ENCODE measurements at regions not wholly inside any gene's neighbourhood (a gene's known extent, or its start where the extent isn't known, plus 50 kb on each side); places are given as distances from the start of the nearest gene placed in this dataset.

- H3K27ac Mint-ChIP-seq: no peak overlapping the region
- H3K27me3 Mint-ChIP-seq: no peaks in the 10 kb centered on the region
- H3K9me3 Mint-ChIP-seq: peaks cover 13% of the 10 kb centered on the region
- H3K36me3 Mint-ChIP-seq (ENCODE audit: low read depth): no peaks in the 10 kb centered on the region
- CTCF ChIA-PET: no interaction called here
- H3K4me1 Mint-ChIP-seq: no peaks in the 10 kb centered on the region
- no peak overlapping the region for H3K4me3 Mint-ChIP-seq
- no peak for DNase-seq
- POLR2A ChIA-PET: no interaction called here
Measured at GRCh38 chr12:86513226-86513625, 257.0 kb upstream of the MGAT4C start.

GRCh38 chr12:86496595-86496994 lies 240.4 kb upstream of the MGAT4C start:
- CTCF ChIA-PET: no interaction called here
- no peaks in the 10 kb centered on the region for H3K9me3 Mint-ChIP-seq
- POLR2A ChIA-PET: interaction anchor here (0.6 kb wide), 1 partner anchor 109 kb away, joined by 3 read pairs; no protein-coding TSS in a partner anchor
- DNase-seq: no peak
- H3K36me3 Mint-ChIP-seq (ENCODE audit: low read depth): no peaks in the 10 kb centered on the region
- H3K4me1 Mint-ChIP-seq: no peaks in the 10 kb centered on the region
- H3K27ac Mint-ChIP-seq: no peak overlapping the region
- no peak overlapping the region for H3K4me3 Mint-ChIP-seq
- H3K27me3 Mint-ChIP-seq: no peaks in the 10 kb centered on the region

GRCh38 chr12:86484473-86484872 lies 228.3 kb upstream of the MGAT4C start:
- CTCF ChIA-PET: no interaction called here
- POLR2A ChIA-PET: no interaction called here
- H3K9me3 Mint-ChIP-seq: peaks cover 6% of the 10 kb centered on the region

GRCh38 chr12:86473231-86473630 lies 217.0 kb upstream of the MGAT4C start:
- ChIA-PET POLR2A (no interaction called here), CTCF (no interaction called here)
- no peak for DNase-seq
- no peaks in the 10 kb centered on the region for H3K36me3 Mint-ChIP-seq (ENCODE audit: low read depth)
- peaks cover 8% of the 10 kb centered on the region for H3K9me3 Mint-ChIP-seq
- H3K27ac Mint-ChIP-seq: no peak overlapping the region
- no peaks in the 10 kb centered on the region for H3K4me1 Mint-ChIP-seq
- no peaks in the 10 kb centered on the region for H3K27me3 Mint-ChIP-seq
- no peak overlapping the region for H3K4me3 Mint-ChIP-seq

More at GRCh38 chr12:86484473-86484872, 228.3 kb upstream of the MGAT4C start:
- Mint-ChIP-seq H3K4me3 (no peak overlapping the region), H3K27me3 (no peaks in the 10 kb centered on the region), H3K36me3 (ENCODE audit: low read depth) (no peaks in the 10 kb centered on the region), H3K27ac (no peak overlapping the region), H3K4me1 (no peaks in the 10 kb centered on the region)
- no peak for DNase-seq

- H3K9me3 Mint-ChIP-seq: no peaks in the 10 kb centered on the region
- no peak overlapping the region for H3K27ac Mint-ChIP-seq
- H3K27me3 Mint-ChIP-seq: no peaks in the 10 kb centered on the region
- CTCF ChIA-PET: no interaction called here
- DNase-seq: no peak
- no peaks in the 10 kb centered on the region for H3K36me3 Mint-ChIP-seq (ENCODE audit: low read depth)
- no peak overlapping the region for H3K4me3 Mint-ChIP-seq
- no peaks in the 10 kb centered on the region for H3K4me1 Mint-ChIP-seq
- POLR2A ChIA-PET: no interaction called here
Measured at GRCh38 chr12:86456776-86457175, 200.6 kb upstream of the MGAT4C start.

GRCh38 chr12:86456241-86456640 lies 200.1 kb upstream of the MGAT4C start:
- CTCF ChIA-PET: no interaction called here
- H3K36me3 Mint-ChIP-seq (ENCODE audit: low read depth): no peaks in the 10 kb centered on the region
- no peak for DNase-seq
- no peaks in the 10 kb centered on the region for H3K27me3 Mint-ChIP-seq
- no peaks in the 10 kb centered on the region for H3K9me3 Mint-ChIP-seq
- no peaks in the 10 kb centered on the region for H3K4me1 Mint-ChIP-seq
- H3K4me3 Mint-ChIP-seq: no peak overlapping the region
- H3K27ac Mint-ChIP-seq: no peak overlapping the region
- POLR2A ChIA-PET: no interaction called here

GRCh38 chr12:86445356-86445755 lies 189.2 kb upstream of the MGAT4C start:
- H3K27me3 Mint-ChIP-seq: no peaks in the 10 kb centered on the region
- POLR2A ChIA-PET: no interaction called here
- H3K27ac Mint-ChIP-seq: no peak overlapping the region
- no peaks in the 10 kb centered on the region for H3K4me1 Mint-ChIP-seq
- H3K4me3 Mint-ChIP-seq: no peak overlapping the region
- H3K9me3 Mint-ChIP-seq: peaks cover 3% of the 10 kb centered on the region
- H3K36me3 Mint-ChIP-seq (ENCODE audit: low read depth): no peaks in the 10 kb centered on the region
- no peak for DNase-seq
- CTCF ChIA-PET: no interaction called here

- Mint-ChIP-seq H3K4me1 (no peaks in the 10 kb centered on the region), H3K9me3 (peaks cover 13% of the 10 kb centered on the region), H3K4me3 (no peak overlapping the region), H3K36me3 (ENCODE audit: low read depth) (no peaks in the 10 kb centered on the region), H3K27me3 (no peaks in the 10 kb centered on the region), H3K27ac (no peak overlapping the region)
- POLR2A ChIA-PET: no interaction called here
- CTCF ChIA-PET: no interaction called here
- no peak for DNase-seq
Measured at GRCh38 chr12:86435053-86435452, 178.9 kb upstream of the MGAT4C start.

- no peaks in the 10 kb centered on the region for H3K36me3 Mint-ChIP-seq (ENCODE audit: low read depth)
- H3K9me3 Mint-ChIP-seq: peaks cover 21% of the 10 kb centered on the region
- H3K27me3 Mint-ChIP-seq: no peaks in the 10 kb centered on the region
- POLR2A ChIA-PET: no interaction called here
- H3K27ac Mint-ChIP-seq: no peak overlapping the region
- CTCF ChIA-PET: no interaction called here
- no peak overlapping the region for H3K4me3 Mint-ChIP-seq
- no peak for DNase-seq
- no peaks in the 10 kb centered on the region for H3K4me1 Mint-ChIP-seq
Measured at GRCh38 chr12:86429824-86430223, 173.6 kb upstream of the MGAT4C start.

- no peak overlapping the region for H3K4me3 Mint-ChIP-seq
- H3K36me3 Mint-ChIP-seq (ENCODE audit: low read depth): no peaks in the 10 kb centered on the region
- DNase-seq: no peak
- H3K27me3 Mint-ChIP-seq: no peaks in the 10 kb centered on the region
- peaks cover 8% of the 10 kb centered on the region for H3K9me3 Mint-ChIP-seq
- no peaks in the 10 kb centered on the region for H3K4me1 Mint-ChIP-seq
- H3K27ac Mint-ChIP-seq: no peak overlapping the region
- POLR2A ChIA-PET: no interaction called here
- CTCF ChIA-PET: no interaction called here
Measured at GRCh38 chr12:86421333-86421732, 165.1 kb upstream of the MGAT4C start.

- Mint-ChIP-seq H3K27ac (no peak overlapping the region), H3K4me1 (no peaks in the 10 kb centered on the region), H3K36me3 (ENCODE audit: low read depth) (no peaks in the 10 kb centered on the region)
Measured at GRCh38 chr12:86414201-86414600, 158.0 kb upstream of the MGAT4C start.

GRCh38 chr12:86411710-86412109 lies 155.5 kb upstream of the MGAT4C start:
- DNase-seq: no peak
- ChIA-PET CTCF (no interaction called here), POLR2A (no interaction called here)
- Mint-ChIP-seq H3K27ac (no peak overlapping the region), H3K36me3 (ENCODE audit: low read depth) (no peaks in the 10 kb centered on the region), H3K9me3 (peaks cover 13% of the 10 kb centered on the region), H3K4me1 (no peaks in the 10 kb centered on the region), H3K4me3 (no peak overlapping the region), H3K27me3 (no peaks in the 10 kb centered on the region)

More at GRCh38 chr12:86414201-86414600, 158.0 kb upstream of the MGAT4C start:
- no peak for DNase-seq
- no peaks in the 10 kb centered on the region for H3K27me3 Mint-ChIP-seq
- H3K9me3 Mint-ChIP-seq: peaks cover 13% of the 10 kb centered on the region
- H3K4me3 Mint-ChIP-seq: no peak overlapping the region
- POLR2A ChIA-PET: no interaction called here
- CTCF ChIA-PET: no interaction called here

- Mint-ChIP-seq H3K4me1 (no peaks in the 10 kb centered on the region), H3K9me3 (peaks cover 10% of the 10 kb centered on the region), H3K36me3 (ENCODE audit: low read depth) (no peaks in the 10 kb centered on the region), H3K27me3 (no peaks in the 10 kb centered on the region), H3K4me3 (no peak overlapping the region), H3K27ac (no peak overlapping the region)
- DNase-seq: no peak
- POLR2A ChIA-PET: no interaction called here
- CTCF ChIA-PET: no interaction called here
Measured at GRCh38 chr12:86407620-86408208, 151.5 kb upstream of the MGAT4C start.

- Mint-ChIP-seq H3K4me1 (no peaks in the 10 kb centered on the region), H3K9me3 (peaks cover 9% of the 10 kb centered on the region), H3K27ac (no peak overlapping the region), H3K27me3 (no peaks in the 10 kb centered on the region), H3K4me3 (no peak overlapping the region), H3K36me3 (ENCODE audit: low read depth) (no peaks in the 10 kb centered on the region)
- ChIA-PET CTCF (no interaction called here), POLR2A (no interaction called here)
- DNase-seq: no peak
Measured at GRCh38 chr12:86389949-86390348, 133.8 kb upstream of the MGAT4C start.

All from activated CD4-positive, alpha-beta memory T cell treated with anti-CD3 and anti-CD28 coated beads, Interleukin-2, amount 10 ng/mL, durations not matched to agents 7 days and 5 days (primary cell).